Lower leg skin (tissue), 3 donors: ENCODE measurements at regions not wholly inside any gene's neighbourhood (a gene's known extent, or its start where the extent isn't known, plus 50 kb on each side); places are given as distances from the start of the nearest gene placed in this dataset.

Source experiments
- POLR2A ChIP-seq, 2 donors: fragments of 450-650 bp; IDR thresholded peaks; one replicate each; pipeline ENCODE4 v1.6.1; 2016 to 2017; ENCODE audit warnings: antibody characterized with exemption in 2 of 2, mild to moderate bottlenecking in 1 of 2, moderate library complexity in 1 of 2
- TF ChIP-seq, protein P1 (sequence below), 3 donors: fragments of 450-650 bp; IDR thresholded peaks; one replicate each; pipeline ENCODE4 v1.5.1; 2016; ENCODE audit warnings: antibody characterized with exemption in 3 of 3, mild to moderate bottlenecking in 3 of 3, moderate library complexity in 2 of 3

DNA sequence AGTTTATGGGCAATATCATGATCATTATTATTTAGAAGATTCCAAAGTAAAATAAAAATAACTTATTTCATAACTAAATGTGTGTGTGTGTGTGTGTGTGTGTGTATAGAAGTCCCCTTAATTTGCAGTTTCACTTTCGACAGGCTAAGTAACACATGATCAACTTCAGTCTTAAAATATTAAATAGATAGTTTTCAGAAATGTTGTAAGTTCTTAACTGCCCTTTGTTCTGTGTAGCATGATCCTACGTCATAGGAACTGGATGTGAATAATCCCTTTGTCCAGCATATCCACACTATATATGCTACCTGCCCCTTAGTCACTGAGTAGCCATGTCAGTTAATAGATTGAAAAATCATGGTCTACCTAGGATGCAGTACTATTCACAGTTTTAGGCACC, 1863.5 kb upstream of the PCDH20 start:
- TF ChIP-seq, protein P1, sequence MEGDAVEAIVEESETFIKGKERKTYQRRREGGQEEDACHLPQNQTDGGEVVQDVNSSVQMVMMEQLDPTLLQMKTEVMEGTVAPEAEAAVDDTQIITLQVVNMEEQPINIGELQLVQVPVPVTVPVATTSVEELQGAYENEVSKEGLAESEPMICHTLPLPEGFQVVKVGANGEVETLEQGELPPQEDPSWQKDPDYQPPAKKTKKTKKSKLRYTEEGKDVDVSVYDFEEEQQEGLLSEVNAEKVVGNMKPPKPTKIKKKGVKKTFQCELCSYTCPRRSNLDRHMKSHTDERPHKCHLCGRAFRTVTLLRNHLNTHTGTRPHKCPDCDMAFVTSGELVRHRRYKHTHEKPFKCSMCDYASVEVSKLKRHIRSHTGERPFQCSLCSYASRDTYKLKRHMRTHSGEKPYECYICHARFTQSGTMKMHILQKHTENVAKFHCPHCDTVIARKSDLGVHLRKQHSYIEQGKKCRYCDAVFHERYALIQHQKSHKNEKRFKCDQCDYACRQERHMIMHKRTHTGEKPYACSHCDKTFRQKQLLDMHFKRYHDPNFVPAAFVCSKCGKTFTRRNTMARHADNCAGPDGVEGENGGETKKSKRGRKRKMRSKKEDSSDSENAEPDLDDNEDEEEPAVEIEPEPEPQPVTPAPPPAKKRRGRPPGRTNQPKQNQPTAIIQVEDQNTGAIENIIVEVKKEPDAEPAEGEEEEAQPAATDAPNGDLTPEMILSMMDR (IDR thresholded peaks at IDR 0.05): no peak
- TF ChIP-seq POLR2A (IDR thresholded peaks at IDR 0.05): no peak
